Middle frontal gyrus (tissue), 1 donor: ENCODE measurements at regions not wholly inside any gene's neighbourhood (a gene's known extent, or its start where the extent isn't known, plus 50 kb on each side); places are given as distances from the start of the nearest gene placed in this dataset.

ENCODE experiments used
- DNase-seq: peaks from one replicate; pipeline ENCODE4 v3.0.0-alpha.2; 2015; ENCODE audit warnings: low spot score; ENCODE audit errors: extremely low spot score

GRCh38 chr13:103969520-103970050 lies 903.4 kb upstream of the SLC10A2 start:
- DNase-seq, result no peak

- no peak for DNase-seq
Observed at GRCh38 chr13:103965506-103966243, 899.5 kb upstream of the SLC10A2 start.

GRCh38 chr13:103961784-103962183 lies 895.6 kb upstream of the SLC10A2 start:
- DNase-seq, result no peak

- DNase-seq, result no peak
Observed at GRCh38 chr13:103961129-103961528, 894.9 kb upstream of the SLC10A2 start.

GRCh38 chr13:103960001-103960400 lies 893.8 kb upstream of the SLC10A2 start:
- no peak for DNase-seq

GRCh38 chr13:103958691-103959090 lies 892.5 kb upstream of the SLC10A2 start:
- no peak for DNase-seq

GRCh38 chr13:103957939-103958338 lies 891.7 kb upstream of the SLC10A2 start:
- DNase-seq, result no peak

- DNase-seq, result no peak
Observed at GRCh38 chr13:103953859-103954258, 887.6 kb upstream of the SLC10A2 start.

GRCh38 chr13:103952183-103952582 lies 886.0 kb upstream of the SLC10A2 start:
- no peak for DNase-seq

GRCh38 chr13:103948426-103948825 lies 882.2 kb upstream of the SLC10A2 start:
- no peak for DNase-seq

- no peak for DNase-seq
Observed at GRCh38 chr13:103945836-103946235, 879.6 kb upstream of the SLC10A2 start.

- DNase-seq, result no peak
Observed at GRCh38 chr13:103941506-103942140, 875.4 kb upstream of the SLC10A2 start.

- no peak for DNase-seq
Observed at GRCh38 chr13:103935117-103935516, 868.9 kb upstream of the SLC10A2 start.

- no peak for DNase-seq
Observed at GRCh38 chr13:103931885-103932284, 865.7 kb upstream of the SLC10A2 start.

GRCh38 chr13:103931331-103931845 lies 865.2 kb upstream of the SLC10A2 start:
- DNase-seq, result no peak

GRCh38 chr13:103926118-103926517 lies 859.9 kb upstream of the SLC10A2 start:
- DNase-seq, result no peak

- no peak for DNase-seq
Observed at GRCh38 chr13:103908911-103909310, 842.7 kb upstream of the SLC10A2 start.

GRCh38 chr13:103908274-103908673 lies 842.1 kb upstream of the SLC10A2 start:
- DNase-seq, result no peak

- no peak for DNase-seq
Observed at GRCh38 chr13:103903790-103904189, 837.6 kb upstream of the SLC10A2 start.

GRCh38 chr13:103898481-103898880 lies 832.3 kb upstream of the SLC10A2 start:
- DNase-seq, result no peak

- no peak for DNase-seq
Observed at GRCh38 chr13:103895835-103896531, 829.8 kb upstream of the SLC10A2 start.

- no peak for DNase-seq
Observed at GRCh38 chr13:103894626-103895025, 828.4 kb upstream of the SLC10A2 start.
